ENCODE measurements at regions not wholly inside any gene's neighbourhood (a gene's known extent, or its start where the extent isn't known, plus 50 kb on each side); places are given as distances from the start of the nearest gene placed in this dataset.

GRCh38 chr3:27779176-27779575, 57.1 kb upstream of the EOMES start:
- Histone ChIP-seq H3K4me2 (ENCODE audit: low read depth, low read length) (no peak overlapping the region), H3F3A (ENCODE audit: insufficient read depth, low read length) (no peaks in the 10 kb centered on the region), H3K36me3 (replicated peaks; ENCODE audit: insufficient read depth, low read length) (no peaks in the 10 kb centered on the region), H3K27me3 (replicated peaks; ENCODE audit: insufficient read depth, low read length) (no peaks in the 10 kb centered on the region), H3K27ac (ENCODE audit: low read length) (no peak overlapping the region), H3K4me1 (ENCODE audit: low read length) (no peaks in the 10 kb centered on the region), H2AFZ (ENCODE audit: low read length) (no peak overlapping the region), H4K20me1 (ENCODE audit: insufficient read depth, low read length) (no peaks in the 10 kb centered on the region), H3K79me2 (ENCODE audit: low read length) (no peaks in the 10 kb centered on the region), H3K9me2 (replicated peaks; ENCODE audit: insufficient read depth, low read length) (no peaks in the 10 kb centered on the region), H3K4me3 (ENCODE audit: low read length) (no peak overlapping the region), H3K9me3 (replicated peaks; ENCODE audit: insufficient read depth, low read length) (no peaks in the 10 kb centered on the region), H3K9ac (ENCODE audit: low read length) (no peak overlapping the region)
- DNase-seq, result no peak
- TF ChIP-seq EZH2phosphoT487 (IDR thresholded peaks at IDR 0.05; ENCODE audit: low read length) (no peak), EZH2 (optimal IDR thresholded peaks at IDR 0.05; ENCODE audit: low read depth, low read length) (no peak)
- TF ChIP-seq, protein P1, sequence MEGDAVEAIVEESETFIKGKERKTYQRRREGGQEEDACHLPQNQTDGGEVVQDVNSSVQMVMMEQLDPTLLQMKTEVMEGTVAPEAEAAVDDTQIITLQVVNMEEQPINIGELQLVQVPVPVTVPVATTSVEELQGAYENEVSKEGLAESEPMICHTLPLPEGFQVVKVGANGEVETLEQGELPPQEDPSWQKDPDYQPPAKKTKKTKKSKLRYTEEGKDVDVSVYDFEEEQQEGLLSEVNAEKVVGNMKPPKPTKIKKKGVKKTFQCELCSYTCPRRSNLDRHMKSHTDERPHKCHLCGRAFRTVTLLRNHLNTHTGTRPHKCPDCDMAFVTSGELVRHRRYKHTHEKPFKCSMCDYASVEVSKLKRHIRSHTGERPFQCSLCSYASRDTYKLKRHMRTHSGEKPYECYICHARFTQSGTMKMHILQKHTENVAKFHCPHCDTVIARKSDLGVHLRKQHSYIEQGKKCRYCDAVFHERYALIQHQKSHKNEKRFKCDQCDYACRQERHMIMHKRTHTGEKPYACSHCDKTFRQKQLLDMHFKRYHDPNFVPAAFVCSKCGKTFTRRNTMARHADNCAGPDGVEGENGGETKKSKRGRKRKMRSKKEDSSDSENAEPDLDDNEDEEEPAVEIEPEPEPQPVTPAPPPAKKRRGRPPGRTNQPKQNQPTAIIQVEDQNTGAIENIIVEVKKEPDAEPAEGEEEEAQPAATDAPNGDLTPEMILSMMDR (IDR thresholded peaks at IDR 0.05; ENCODE audit: low read length), result no peak

DNA sequence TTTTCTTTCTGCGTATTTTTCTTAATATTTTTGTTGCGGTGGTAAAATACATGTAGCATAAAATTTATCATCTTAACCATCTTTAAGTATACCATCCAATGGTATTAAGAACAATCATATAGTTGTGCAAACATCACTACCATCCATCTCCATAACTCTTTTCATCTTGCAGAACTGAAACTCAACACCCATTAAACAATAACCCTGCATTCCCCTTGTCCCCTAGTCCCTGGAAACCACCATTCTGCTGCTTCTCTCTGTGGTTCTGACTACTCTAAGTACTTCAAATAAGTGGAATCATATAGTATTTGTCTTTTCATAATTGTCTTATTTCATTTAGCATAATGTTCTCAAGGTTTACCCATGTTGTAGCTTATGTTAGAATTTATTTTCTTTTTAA, 67.3 kb upstream of the EOMES start:
- no peak for DNase-seq
- Histone ChIP-seq H4K20me1 (ENCODE audit: insufficient read depth, low read length) (no peaks in the 10 kb centered on the region), H3K27me3 (replicated peaks; ENCODE audit: insufficient read depth, low read length) (no peaks in the 10 kb centered on the region), H2AFZ (ENCODE audit: low read length) (no peak overlapping the region), H3K4me1 (ENCODE audit: low read length) (no peaks in the 10 kb centered on the region), H3K9ac (ENCODE audit: low read length) (no peak overlapping the region), H3K9me2 (replicated peaks; ENCODE audit: insufficient read depth, low read length) (no peaks in the 10 kb centered on the region), H3K36me3 (replicated peaks; ENCODE audit: insufficient read depth, low read length) (no peaks in the 10 kb centered on the region), H3K27ac (ENCODE audit: low read length) (no peak overlapping the region), H3K9me3 (replicated peaks; ENCODE audit: insufficient read depth, low read length) (no peaks in the 10 kb centered on the region), H3K79me2 (ENCODE audit: low read length) (no peaks in the 10 kb centered on the region), H3F3A (ENCODE audit: insufficient read depth, low read length) (no peaks in the 10 kb centered on the region), H3K4me2 (ENCODE audit: low read depth, low read length) (no peak overlapping the region), H3K4me3 (ENCODE audit: low read length) (no peak overlapping the region)
- TF ChIP-seq EZH2phosphoT487 (IDR thresholded peaks at IDR 0.05; ENCODE audit: low read length) (no peak), EZH2 (optimal IDR thresholded peaks at IDR 0.05; ENCODE audit: low read depth, low read length) (no peak)
- TF ChIP-seq, protein P1 (IDR thresholded peaks at IDR 0.05; ENCODE audit: low read length), result no peak

DNA sequence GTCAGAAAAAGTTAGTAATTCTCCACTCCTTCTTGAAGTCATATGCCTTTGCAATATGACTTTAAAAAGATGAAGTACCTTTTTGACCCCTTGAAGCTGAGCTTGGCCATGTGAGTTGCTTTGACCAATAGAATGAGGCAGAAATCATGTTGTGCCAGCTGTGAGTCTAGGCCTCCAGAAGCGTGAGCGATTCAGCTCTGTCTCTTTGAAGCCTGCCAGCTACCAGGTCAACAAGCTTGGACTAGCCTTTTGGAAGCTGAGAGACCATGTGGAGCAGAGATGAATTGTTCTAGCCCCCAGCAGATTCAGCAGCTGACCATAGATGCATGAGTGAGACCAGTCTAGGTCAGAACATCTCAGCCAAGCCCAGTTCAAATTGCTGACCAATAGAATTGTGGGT, 69.8 kb upstream of the EOMES start:
- H3K27me3 ChIP-seq (replicated peaks; ENCODE audit: insufficient read depth, low read length), result no peaks in the 10 kb centered on the region
- no peaks in the 10 kb centered on the region for H3K9me2 ChIP-seq (replicated peaks; ENCODE audit: insufficient read depth, low read length)
- no peaks in the 10 kb centered on the region for H3K79me2 ChIP-seq (ENCODE audit: low read length)
- H3K9me3 ChIP-seq (replicated peaks; ENCODE audit: insufficient read depth, low read length), result no peaks in the 10 kb centered on the region
- no peak for DNase-seq
- H3K4me1 ChIP-seq (ENCODE audit: low read length), result no peaks in the 10 kb centered on the region
- no peak overlapping the region for H3K9ac ChIP-seq (ENCODE audit: low read length)
- H3K4me2 ChIP-seq (ENCODE audit: low read depth, low read length), result no peak overlapping the region
- no peaks in the 10 kb centered on the region for H3F3A ChIP-seq (ENCODE audit: insufficient read depth, low read length)
- TF ChIP-seq, protein P1 (IDR thresholded peaks at IDR 0.05; ENCODE audit: low read length), result no peak
- no peak for TF ChIP-seq EZH2phosphoT487 (IDR thresholded peaks at IDR 0.05; ENCODE audit: low read length)
- TF ChIP-seq EZH2 (optimal IDR thresholded peaks at IDR 0.05; ENCODE audit: low read depth, low read length), result no peak
- H2AFZ ChIP-seq (ENCODE audit: low read length), result no peak overlapping the region
- H3K4me3 ChIP-seq (ENCODE audit: low read length), result no peak overlapping the region
- no peak overlapping the region for H3K27ac ChIP-seq (ENCODE audit: low read length)
- H3K36me3 ChIP-seq (replicated peaks; ENCODE audit: insufficient read depth, low read length), result no peaks in the 10 kb centered on the region
- H4K20me1 ChIP-seq (ENCODE audit: insufficient read depth, low read length), result no peaks in the 10 kb centered on the region
